Peyer's patch (tissue), 4 donors: ENCODE measurements at regions not wholly inside any gene's neighbourhood (a gene's known extent, or its start where the extent isn't known, plus 50 kb on each side); places are given as distances from the start of the nearest gene placed in this dataset.

Experiments used
- POLR2A ChIP-seq, 2 donors: fragments of 450-650 bp; IDR thresholded peaks; one replicate each; pipeline ENCODE4 v1.5.1; 2017; ENCODE audit warnings: antibody characterized with exemption in 2 of 2, mild to moderate bottlenecking in 2 of 2, moderate library complexity in 2 of 2
- TF ChIP-seq, protein P1 (sequence below), 6 experiments: fragments of 450-650 bp in 4 of 6; fragments of 200-600 bp in 2 of 6; sonication (generic) in 1 of 6; IDR thresholded peaks; one replicate each; pipeline ENCODE4 v1.5.1; 2017 to 2019; ENCODE audit warnings: antibody characterized with exemption in 6 of 6, mild to moderate bottlenecking in 3 of 6, moderate library complexity in 1 of 6

DNA sequence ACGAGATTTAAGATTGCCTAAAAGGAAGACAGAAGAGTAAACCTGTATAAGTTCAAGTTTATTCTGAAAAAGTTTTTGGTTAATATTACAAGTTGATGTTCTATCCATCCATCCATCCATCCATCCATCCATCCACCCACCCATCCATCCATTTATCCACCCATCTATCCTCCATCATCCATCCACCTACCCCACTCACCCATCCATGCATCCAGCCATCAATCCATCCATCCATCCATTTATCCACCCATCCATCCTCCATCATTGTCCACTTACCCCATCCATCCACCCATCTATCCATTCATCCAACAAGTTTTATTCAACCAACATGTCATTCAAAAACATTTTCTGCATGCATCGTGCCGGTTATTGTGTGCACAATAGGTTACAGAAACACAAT lies 89.3 kb downstream of the ZBTB18 start:
- no peak for TF ChIP-seq POLR2A (IDR thresholded peaks at IDR 0.05)
- TF ChIP-seq, protein P1, sequence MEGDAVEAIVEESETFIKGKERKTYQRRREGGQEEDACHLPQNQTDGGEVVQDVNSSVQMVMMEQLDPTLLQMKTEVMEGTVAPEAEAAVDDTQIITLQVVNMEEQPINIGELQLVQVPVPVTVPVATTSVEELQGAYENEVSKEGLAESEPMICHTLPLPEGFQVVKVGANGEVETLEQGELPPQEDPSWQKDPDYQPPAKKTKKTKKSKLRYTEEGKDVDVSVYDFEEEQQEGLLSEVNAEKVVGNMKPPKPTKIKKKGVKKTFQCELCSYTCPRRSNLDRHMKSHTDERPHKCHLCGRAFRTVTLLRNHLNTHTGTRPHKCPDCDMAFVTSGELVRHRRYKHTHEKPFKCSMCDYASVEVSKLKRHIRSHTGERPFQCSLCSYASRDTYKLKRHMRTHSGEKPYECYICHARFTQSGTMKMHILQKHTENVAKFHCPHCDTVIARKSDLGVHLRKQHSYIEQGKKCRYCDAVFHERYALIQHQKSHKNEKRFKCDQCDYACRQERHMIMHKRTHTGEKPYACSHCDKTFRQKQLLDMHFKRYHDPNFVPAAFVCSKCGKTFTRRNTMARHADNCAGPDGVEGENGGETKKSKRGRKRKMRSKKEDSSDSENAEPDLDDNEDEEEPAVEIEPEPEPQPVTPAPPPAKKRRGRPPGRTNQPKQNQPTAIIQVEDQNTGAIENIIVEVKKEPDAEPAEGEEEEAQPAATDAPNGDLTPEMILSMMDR (IDR thresholded peaks at IDR 0.05): no peak
